HG03045 (cell line): ENCODE measurements at regions not wholly inside any gene's neighbourhood (a gene's known extent, or its start where the extent isn't known, plus 50 kb on each side); places are given as distances from the start of the nearest gene placed in this dataset.
"Not testable (repeated sequence)": the region's sequence is repeated elsewhere in the genome, so short reads cannot be mapped to it uniquely, and the experiment has no call there.

Source experiments
- ATAC-seq: cut with Tn5 transposase; IDR thresholded peaks from one replicate; pipeline ENCODE4 v1.9.1; 2021; ENCODE audit warnings: mild to moderate bottlenecking, moderate library complexity; ENCODE audit not compliant: unreplicated experiment

- ATAC-seq: no peak
These were observed 414.5 kb downstream of the NDFIP2 start for GRCh38 chr13:79895416-79895815.

GRCh38 chr13:79887278-79887677, 406.3 kb downstream of the NDFIP2 start:
- not testable (repeated sequence) for ATAC-seq

- ATAC-seq: no peak
These were observed 405.6 kb downstream of the NDFIP2 start for GRCh38 chr13:79886601-79887000.

GRCh38 chr13:79884890-79885289, 403.9 kb downstream of the NDFIP2 start:
- no peak for ATAC-seq

GRCh38 chr13:79883216-79883615, 402.3 kb downstream of the NDFIP2 start:
- ATAC-seq: no peak

GRCh38 chr13:79880818-79881217, 399.9 kb downstream of the NDFIP2 start:
- no peak for ATAC-seq

- no peak for ATAC-seq
These were observed 393.7 kb downstream of the NDFIP2 start for GRCh38 chr13:79874396-79875360.

- ATAC-seq: no peak
These were observed 390.6 kb downstream of the NDFIP2 start for GRCh38 chr13:79871594-79871993.

- no peak for ATAC-seq
These were observed 389.8 kb downstream of the NDFIP2 start for GRCh38 chr13:79870766-79871165.

GRCh38 chr13:79870123-79870522, 389.2 kb downstream of the NDFIP2 start:
- no peak for ATAC-seq

- no peak for ATAC-seq
These were observed 388.4 kb downstream of the NDFIP2 start for GRCh38 chr13:79869326-79869725.

- ATAC-seq: no peak
These were observed 386.3 kb downstream of the NDFIP2 start for GRCh38 chr13:79867254-79867653.

GRCh38 chr13:79866436-79866835, 385.5 kb downstream of the NDFIP2 start:
- ATAC-seq: no peak

- ATAC-seq: no peak
These were observed 381.6 kb downstream of the NDFIP2 start for GRCh38 chr13:79862515-79862914.

GRCh38 chr13:79861731-79862130, 380.8 kb downstream of the NDFIP2 start:
- no peak for ATAC-seq

GRCh38 chr13:79860791-79861190, 379.8 kb downstream of the NDFIP2 start:
- no peak for ATAC-seq

GRCh38 chr13:79859756-79860155, 378.8 kb downstream of the NDFIP2 start:
- ATAC-seq: no peak

GRCh38 chr13:79853251-79853650, 372.3 kb downstream of the NDFIP2 start:
- no peak for ATAC-seq

GRCh38 chr13:79851318-79851717, 370.4 kb downstream of the NDFIP2 start:
- no peak for ATAC-seq

GRCh38 chr13:79847882-79848592, 367.1 kb downstream of the NDFIP2 start:
- no peak for ATAC-seq

GRCh38 chr13:79846386-79846785, 365.4 kb downstream of the NDFIP2 start:
- ATAC-seq: no peak
